DND-41 (cell line): ENCODE measurements at regions not wholly inside any gene's neighbourhood (a gene's known extent, or its start where the extent isn't known, plus 50 kb on each side); places are given as distances from the start of the nearest gene placed in this dataset.

Experiments
- CTCF ChIP-seq: IDR thresholded peaks from 2 replicates; pipeline ENCODE4 v1.5.1; 2012; ENCODE audit warnings: borderline replicate concordance, low read length, moderate library complexity, mild to moderate bottlenecking; ENCODE audit not compliant: poor library complexity, severe bottlenecking; ENCODE audit errors: extremely low read depth
- EZH2 ChIP-seq: IDR thresholded peaks from 3 replicates; pipeline ENCODE4 v1.6.1; 2012; ENCODE audit warnings: borderline replicate concordance, low read depth, mild to moderate bottlenecking, moderate library complexity, low read length, inconsistent platforms; ENCODE audit not compliant: severe bottlenecking

DNA sequence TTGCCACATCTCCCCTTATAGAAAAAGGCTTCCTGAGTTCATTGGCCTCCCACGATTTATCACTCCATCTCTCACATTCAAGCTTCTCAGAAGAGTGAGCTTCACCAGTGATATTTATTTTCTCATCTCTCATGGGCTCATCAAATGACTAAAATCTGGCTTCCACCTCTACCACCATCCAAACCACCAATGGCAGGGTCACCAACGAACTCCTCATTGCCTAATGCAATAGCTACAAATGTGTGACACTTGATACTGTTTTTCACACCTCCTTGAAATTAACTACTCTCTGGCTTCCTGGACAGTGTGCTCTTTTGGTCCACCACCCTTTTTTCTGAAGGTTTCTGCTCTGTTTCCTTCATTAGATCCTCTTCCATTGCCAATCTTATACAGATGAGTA, 129.0 kb downstream of the SH2D1A start:
- TF ChIP-seq CTCF, result no peak
- TF ChIP-seq EZH2, result no peak
